Peyer's patch (tissue), 4 donors: ENCODE measurements at regions not wholly inside any gene's neighbourhood (a gene's known extent, or its start where the extent isn't known, plus 50 kb on each side); places are given as distances from the start of the nearest gene placed in this dataset.

Experiments
- CTCF ChIP-seq, 6 experiments: fragments of 450-650 bp in 4 of 6; fragments of 200-600 bp in 2 of 6; sonication (generic) in 1 of 6; IDR thresholded peaks; one replicate each; pipeline ENCODE4 v1.5.1; 2017 to 2019; ENCODE audit warnings: antibody characterized with exemption in 6 of 6, mild to moderate bottlenecking in 3 of 6, moderate library complexity in 1 of 6
- POLR2A ChIP-seq, 2 donors: fragments of 450-650 bp; IDR thresholded peaks; one replicate each; pipeline ENCODE4 v1.5.1; 2017; ENCODE audit warnings: antibody characterized with exemption in 2 of 2, mild to moderate bottlenecking in 2 of 2, moderate library complexity in 2 of 2

GRCh38 chr6:104522533-104522932, 337.2 kb downstream of the HACE1 start:
- TF ChIP-seq CTCF (IDR thresholded peaks at IDR 0.05) (no peak), POLR2A (IDR thresholded peaks at IDR 0.05) (no peak)
